WERI-Rb-1 (cell line): ENCODE measurements at regions not wholly inside any gene's neighbourhood (a gene's known extent, or its start where the extent isn't known, plus 50 kb on each side); places are given as distances from the start of the nearest gene placed in this dataset.

Source experiments
- DNase-seq: peaks from one replicate; pipeline ENCODE4 v3.0.0-alpha.2; 2020
- H3K27ac ChIP-seq: fragments of 250-450 bp; sonication (Bioruptor Pico); 2 replicates; pipeline ENCODE4 v1.5.1; 2020; ENCODE audit warnings: mild to moderate bottlenecking, moderate library complexity
- H3K27me3 ChIP-seq: fragments of 250-450 bp; sonication (Bioruptor Pico); 2 replicates; pipeline ENCODE4 v1.5.1; 2021; ENCODE audit warnings: mild to moderate bottlenecking, low read depth, moderate library complexity; ENCODE audit not compliant: insufficient read depth, severe bottlenecking
- H3K36me3 ChIP-seq: fragments of 250-450 bp; sonication (Bioruptor Pico); 2 replicates; pipeline ENCODE4 v1.5.1; 2020; ENCODE audit warnings: mild to moderate bottlenecking, moderate library complexity
- H3K4me3 ChIP-seq: 2 replicates; pipeline ENCODE4 v1.5.1; 2011; ENCODE audit warnings: low read depth, mild to moderate bottlenecking, control low read depth, low read length
- H3K9me3 ChIP-seq: fragments of 250-450 bp; sonication (Bioruptor Pico); 2 replicates; pipeline ENCODE4 v1.5.1; 2021; ENCODE audit warnings: mild to moderate bottlenecking, moderate library complexity; ENCODE audit not compliant: severe bottlenecking
- TF ChIP-seq, protein P1 (sequence below): IDR thresholded peaks from 2 replicates; pipeline ENCODE4 v1.5.1; 2011; ENCODE audit warnings: low read depth, mild to moderate bottlenecking, control low read depth, inconsistent platforms, low read length

- H3K27ac ChIP-seq: no peak overlapping the region
- TF ChIP-seq, protein P1, sequence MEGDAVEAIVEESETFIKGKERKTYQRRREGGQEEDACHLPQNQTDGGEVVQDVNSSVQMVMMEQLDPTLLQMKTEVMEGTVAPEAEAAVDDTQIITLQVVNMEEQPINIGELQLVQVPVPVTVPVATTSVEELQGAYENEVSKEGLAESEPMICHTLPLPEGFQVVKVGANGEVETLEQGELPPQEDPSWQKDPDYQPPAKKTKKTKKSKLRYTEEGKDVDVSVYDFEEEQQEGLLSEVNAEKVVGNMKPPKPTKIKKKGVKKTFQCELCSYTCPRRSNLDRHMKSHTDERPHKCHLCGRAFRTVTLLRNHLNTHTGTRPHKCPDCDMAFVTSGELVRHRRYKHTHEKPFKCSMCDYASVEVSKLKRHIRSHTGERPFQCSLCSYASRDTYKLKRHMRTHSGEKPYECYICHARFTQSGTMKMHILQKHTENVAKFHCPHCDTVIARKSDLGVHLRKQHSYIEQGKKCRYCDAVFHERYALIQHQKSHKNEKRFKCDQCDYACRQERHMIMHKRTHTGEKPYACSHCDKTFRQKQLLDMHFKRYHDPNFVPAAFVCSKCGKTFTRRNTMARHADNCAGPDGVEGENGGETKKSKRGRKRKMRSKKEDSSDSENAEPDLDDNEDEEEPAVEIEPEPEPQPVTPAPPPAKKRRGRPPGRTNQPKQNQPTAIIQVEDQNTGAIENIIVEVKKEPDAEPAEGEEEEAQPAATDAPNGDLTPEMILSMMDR: no peak
- no peaks in the 10 kb centered on the region for H3K36me3 ChIP-seq
- H3K27me3 ChIP-seq: no peaks in the 10 kb centered on the region
- no peak overlapping the region for H3K4me3 ChIP-seq
- DNase-seq: no peak
- H3K9me3 ChIP-seq: peaks cover 7% of the 10 kb centered on the region
These were observed 120.4 kb upstream of the CDH10 start for GRCh38 chr5:24765219-24765618.

DNA sequence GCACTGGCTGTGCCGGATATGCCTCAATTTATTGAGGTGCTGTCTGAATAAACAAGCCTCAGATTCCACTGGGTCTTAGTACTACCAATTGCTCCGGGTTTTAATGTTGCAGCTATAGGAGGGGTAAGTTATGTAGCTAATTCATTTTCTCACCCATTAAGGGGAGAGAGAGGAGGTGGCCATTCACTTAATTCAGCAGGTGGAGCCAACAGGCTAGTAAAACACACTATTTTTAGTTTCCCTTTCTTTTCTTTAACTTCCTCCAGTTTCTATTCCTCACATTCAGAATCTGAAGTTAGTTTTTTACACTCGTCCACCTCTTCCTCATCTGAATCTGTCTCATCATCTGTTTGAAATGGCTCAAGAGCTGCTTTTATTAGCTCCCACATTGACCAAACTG, 105.6 kb upstream of the CDH10 start:
- no peak for DNase-seq
- H3K27ac ChIP-seq: no peak overlapping the region
- H3K27me3 ChIP-seq: no peaks in the 10 kb centered on the region
- no peaks in the 10 kb centered on the region for H3K9me3 ChIP-seq
- TF ChIP-seq, protein P1: no peak
- no peaks in the 10 kb centered on the region for H3K36me3 ChIP-seq
- H3K4me3 ChIP-seq: no peak overlapping the region

DNA sequence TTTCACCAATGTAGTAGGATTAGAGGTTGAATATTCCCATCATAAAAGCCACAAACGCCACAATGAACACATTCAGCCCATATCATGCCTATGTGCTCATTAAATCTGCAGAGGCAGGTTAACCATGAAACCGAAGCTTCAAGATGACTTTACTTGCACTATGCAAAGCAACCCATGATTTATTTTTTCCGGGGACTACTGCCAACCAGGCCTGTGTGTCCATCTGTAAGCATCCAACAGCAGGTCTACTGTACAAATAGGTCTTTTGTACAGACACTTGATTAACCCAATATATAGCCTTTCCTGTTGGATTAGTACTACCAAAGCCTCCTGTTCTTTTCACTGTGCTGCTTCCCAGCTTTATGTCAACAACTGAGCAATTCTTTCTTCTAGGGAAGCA, 104.9 kb upstream of the CDH10 start:
- Histone ChIP-seq H3K36me3 (no peaks in the 10 kb centered on the region), H3K27ac (no peak overlapping the region), H3K4me3 (no peak overlapping the region), H3K27me3 (no peaks in the 10 kb centered on the region), H3K9me3 (no peaks in the 10 kb centered on the region)
- TF ChIP-seq, protein P1: no peak
- DNase-seq: no peak

DNA sequence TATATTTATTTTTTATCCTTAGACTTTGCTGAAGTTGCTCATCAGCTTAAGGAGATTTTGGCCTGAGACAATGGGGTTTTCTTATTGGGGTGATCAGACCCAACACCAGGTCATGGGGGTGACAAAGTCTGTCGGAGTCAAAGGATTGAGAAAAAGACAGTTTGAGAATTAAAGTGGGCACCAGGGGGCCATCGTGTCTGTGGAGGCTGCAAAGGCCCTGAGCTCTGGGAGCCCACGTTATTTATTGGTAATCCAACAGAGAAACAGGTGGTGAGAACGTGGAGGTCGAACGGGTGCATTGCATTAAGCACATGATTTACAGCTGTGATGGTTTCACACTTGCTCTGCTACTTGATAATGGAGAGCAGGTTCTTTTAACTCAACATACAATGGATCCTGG, 102.5 kb upstream of the CDH10 start:
- H3K27ac ChIP-seq: no peak overlapping the region
- no peaks in the 10 kb centered on the region for H3K9me3 ChIP-seq
- H3K36me3 ChIP-seq: no peaks in the 10 kb centered on the region
- no peak overlapping the region for H3K4me3 ChIP-seq
- no peaks in the 10 kb centered on the region for H3K27me3 ChIP-seq
- TF ChIP-seq, protein P1: 0 out of 2 replicates have a peak, but pooled peaks have one; percentile 14
- peak; percentile 62 for DNase-seq

DNA sequence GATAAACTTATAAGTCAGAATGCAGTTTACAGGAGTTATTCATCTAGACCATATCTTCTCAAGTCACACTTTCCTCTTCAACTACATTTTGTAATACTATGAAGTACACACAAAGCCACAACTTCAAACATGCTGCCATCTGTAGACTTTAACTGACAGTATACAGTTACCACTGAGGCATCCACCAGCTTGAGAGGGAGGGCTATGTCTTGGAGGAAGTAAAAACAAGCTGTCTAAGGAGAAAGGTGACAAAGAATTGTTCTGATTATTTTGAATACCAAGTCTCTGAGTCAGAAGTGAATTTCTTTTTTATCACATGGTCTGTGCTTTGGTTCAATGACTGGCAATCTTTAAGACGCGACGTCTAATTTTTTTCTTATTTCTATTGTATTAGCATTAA, 97.6 kb upstream of the CDH10 start:
- Histone ChIP-seq H3K9me3 (no peaks in the 10 kb centered on the region), H3K27me3 (no peaks in the 10 kb centered on the region), H3K4me3 (no peak overlapping the region), H3K27ac (no peak overlapping the region), H3K36me3 (no peaks in the 10 kb centered on the region)
- TF ChIP-seq, protein P1: no peak
- DNase-seq: no peak

- Histone ChIP-seq H3K27me3 (no peaks in the 10 kb centered on the region), H3K27ac (no peak overlapping the region), H3K9me3 (no peaks in the 10 kb centered on the region), H3K36me3 (no peaks in the 10 kb centered on the region), H3K4me3 (no peak overlapping the region)
- TF ChIP-seq, protein P1: no peak
- no peak for DNase-seq
These were observed 92.4 kb upstream of the CDH10 start for GRCh38 chr5:24737163-24737562.
